GM12891 (cell line): ENCODE measurements at regions not wholly inside any gene's neighbourhood (a gene's known extent, or its start where the extent isn't known, plus 50 kb on each side); places are given as distances from the start of the nearest gene placed in this dataset.

Experiments
- DNase-seq: peaks from one replicate; pipeline ENCODE4 v3.0.0; 2011; ENCODE audit warnings: low spot score; ENCODE audit not compliant: insufficient read length
- FAIRE-seq: peaks from 2 replicates; lab custom pipeline; 2011; peaks lifted over from hg19 to GRCh38; lab: Jason Lieb, UNC
- PAX5 ChIP-seq: IDR thresholded peaks from 2 replicates; pipeline ENCODE4 v1.6.1; 2011; ENCODE audit warnings: low read length, moderate library complexity, mild to moderate bottlenecking; ENCODE audit not compliant: insufficient read depth, severe bottlenecking
- POLR2A ChIP-seq: IDR thresholded peaks from 2 replicates; pipeline ENCODE4 v1.6.1; 2011; ENCODE audit warnings: low read depth, low read length, control low read depth
- POLR2AphosphoS5 ChIP-seq: IDR thresholded peaks from 2 replicates; pipeline ENCODE4 v1.6.1; 2011; ENCODE audit warnings: low read depth, low read length, control low read depth
- POU2F2 ChIP-seq: IDR thresholded peaks from 2 replicates; pipeline ENCODE4 v1.6.1; 2011; ENCODE audit warnings: low read depth, mild to moderate bottlenecking, control low read depth, low read length, moderate library complexity
- SPI1 ChIP-seq: IDR thresholded peaks from 2 replicates; pipeline ENCODE4 v1.6.1; 2011; ENCODE audit warnings: low read depth, low read length, control low read depth
- TAF1 ChIP-seq: IDR thresholded peaks from 2 replicates; pipeline ENCODE4 v1.6.1; 2011; ENCODE audit warnings: low read depth, low read length, control low read depth

GRCh38 chr6:92945799-92946198 lies 473.6 kb downstream of the EPHA7 start:
- no peak for FAIRE-seq
- DNase-seq, result no peak
- no peak for TF ChIP-seq SPI1
- no peak for TF ChIP-seq POLR2A
- no peak for TF ChIP-seq POU2F2

GRCh38 chr6:92944132-92944531 lies 475.2 kb downstream of the EPHA7 start:
- no peak for TF ChIP-seq POU2F2
- no peak for FAIRE-seq
- no peak for DNase-seq

- TF ChIP-seq POLR2AphosphoS5, result no peak
- no peak for TF ChIP-seq POLR2A
- no peak for TF ChIP-seq SPI1
Measured at GRCh38 chr6:92942549-92942948, 476.8 kb downstream of the EPHA7 start.

GRCh38 chr6:92934625-92935024 lies 484.7 kb downstream of the EPHA7 start:
- FAIRE-seq (no peak), DNase-seq (no peak)
- TF ChIP-seq POU2F2 (no peak), POLR2AphosphoS5 (no peak), PAX5 (no peak), POLR2A (no peak), TAF1 (no peak), SPI1 (no peak)

More at GRCh38 chr6:92942549-92942948, 476.8 kb downstream of the EPHA7 start:
- no peak for DNase-seq
- FAIRE-seq, result no peak

DNA sequence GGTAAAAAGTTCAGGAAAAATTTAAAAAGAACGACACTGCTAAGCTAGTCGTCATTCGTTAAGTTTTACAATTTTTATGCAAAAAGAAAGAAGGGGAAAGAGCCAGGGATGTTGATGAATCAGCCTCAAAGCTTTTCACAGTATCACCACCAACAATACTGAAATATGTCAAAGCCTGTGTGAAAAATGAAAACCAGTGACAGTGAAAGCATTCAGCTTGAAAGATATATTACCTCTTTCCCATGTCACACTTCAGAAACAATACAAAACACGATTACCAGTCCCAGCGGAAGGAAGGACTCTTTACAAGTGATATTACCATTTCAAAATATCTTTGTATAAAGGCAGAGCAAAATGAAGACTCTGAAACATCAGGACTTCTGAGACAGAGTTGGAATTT lies 489.2 kb downstream of the EPHA7 start:
- FAIRE-seq (no peak), DNase-seq (no peak)
- no peak for TF ChIP-seq POLR2AphosphoS5
- TF ChIP-seq POLR2A, result no peak
- TF ChIP-seq PAX5, result no peak
- no peak for TF ChIP-seq SPI1
- no peak for TF ChIP-seq TAF1
- TF ChIP-seq POU2F2, result no peak

DNA sequence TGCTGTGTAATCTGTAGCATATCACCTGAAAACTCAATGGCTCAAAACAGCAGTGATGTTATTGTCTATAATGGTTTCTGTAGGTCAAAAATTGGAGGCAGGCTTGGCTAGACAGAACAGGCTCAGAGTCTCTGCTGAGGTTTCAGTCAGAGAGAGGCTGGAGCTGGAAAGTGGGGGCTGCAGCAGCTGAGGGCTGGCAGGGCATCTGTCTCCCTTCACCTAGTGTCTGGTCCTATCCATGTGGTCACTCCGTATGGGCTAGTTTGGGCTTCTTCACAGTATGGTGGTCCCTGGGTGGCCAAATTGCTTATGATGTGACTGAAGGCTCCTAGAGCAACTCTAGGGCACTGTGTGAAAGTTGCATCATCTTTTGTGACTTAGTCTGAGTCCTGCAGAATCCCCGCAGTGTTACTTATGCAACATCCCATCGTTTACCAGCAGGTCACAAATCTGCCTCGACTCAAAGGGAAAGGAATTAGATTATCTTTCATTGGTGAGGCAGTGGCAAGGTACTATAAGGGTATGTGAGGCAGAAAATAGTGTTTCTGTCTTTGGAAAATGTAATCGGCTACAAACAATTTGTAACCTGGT lies 497.0 kb downstream of the EPHA7 start:
- TF ChIP-seq TAF1 (no peak), SPI1 (no peak), POU2F2 (no peak), POLR2AphosphoS5 (no peak), POLR2A (no peak), PAX5 (no peak)
- no peak for FAIRE-seq
- no peak for DNase-seq

GRCh38 chr6:92915466-92915865 lies 503.9 kb downstream of the EPHA7 start:
- no peak for DNase-seq
- no peak for TF ChIP-seq POLR2A
- TF ChIP-seq SPI1, result no peak
- no peak for TF ChIP-seq POU2F2
- no peak for FAIRE-seq

DNA sequence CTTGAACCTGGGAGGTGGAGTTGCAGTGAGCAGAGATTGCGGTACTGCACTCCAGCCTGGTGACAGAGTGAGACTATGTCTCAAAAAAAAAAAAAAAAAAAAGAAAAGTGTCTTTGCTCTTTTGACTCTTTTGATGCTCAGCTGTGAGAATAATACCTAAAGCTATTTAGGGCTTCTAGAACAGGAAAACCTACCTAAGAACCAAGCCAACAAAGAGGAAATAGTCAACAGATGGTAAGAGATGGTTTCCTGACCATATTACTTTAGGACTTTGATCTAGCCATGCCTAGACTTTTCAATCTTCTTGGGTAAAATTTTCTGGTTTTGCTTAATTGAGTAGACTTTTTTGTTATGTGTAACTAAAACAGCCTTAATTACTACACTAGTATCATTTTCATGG lies 508.1 kb downstream of the EPHA7 start:
- TF ChIP-seq POU2F2 (no peak), POLR2AphosphoS5 (no peak), TAF1 (no peak), PAX5 (no peak), POLR2A (no peak), SPI1 (no peak)
- DNase-seq, result no peak
- FAIRE-seq, result no peak

GRCh38 chr6:92910646-92911045 lies 508.7 kb downstream of the EPHA7 start:
- no peak for FAIRE-seq
- no peak for DNase-seq
- no peak for TF ChIP-seq POU2F2
- no peak for TF ChIP-seq POLR2A
- no peak for TF ChIP-seq PAX5

DNA sequence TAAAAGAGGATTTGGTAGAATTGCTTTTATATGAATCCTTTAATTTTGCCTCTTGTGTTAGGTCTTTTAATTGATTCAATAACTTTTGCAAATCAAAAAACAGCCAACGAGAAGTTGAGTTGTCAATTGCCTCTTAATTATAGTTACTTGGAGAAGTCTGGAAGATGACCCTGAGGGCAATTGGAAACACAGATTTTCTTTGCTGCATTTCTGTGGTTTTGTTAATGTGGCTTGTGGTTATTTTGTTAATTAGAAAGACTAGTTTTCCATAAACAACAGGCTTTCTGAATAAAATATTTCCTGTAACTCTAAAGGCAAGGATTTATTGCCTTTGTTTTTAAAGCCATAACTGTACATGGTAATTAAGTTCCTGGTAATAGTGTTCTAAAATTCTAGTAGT lies 513.0 kb downstream of the EPHA7 start:
- DNase-seq (no peak), FAIRE-seq (no peak)
- TF ChIP-seq SPI1, result no peak

- TF ChIP-seq POLR2AphosphoS5, result no peak
- no peak for TF ChIP-seq PAX5
- TF ChIP-seq POLR2A, result no peak
- no peak for TF ChIP-seq SPI1
- no peak for TF ChIP-seq TAF1
- no peak for TF ChIP-seq POU2F2
- DNase-seq, result no peak
Measured at GRCh38 chr6:92893741-92894140, 525.6 kb downstream of the EPHA7 start.

More at GRCh38 chr6:92893741-92894140, 525.6 kb downstream of the EPHA7 start:
- FAIRE-seq, result no peak
